RPMI8226 (cell line): ENCODE measurements at regions not wholly inside any gene's neighbourhood (a gene's known extent, or its start where the extent isn't known, plus 50 kb on each side); places are given as distances from the start of the nearest gene placed in this dataset.

Source experiments
- DNase-seq: peaks from one replicate; pipeline ENCODE4 v3.0.0-alpha.2; 2015

GRCh38 chr12:92492291-92492690, 210.5 kb upstream of the PLEKHG7 start:
- no peak for DNase-seq

DNA sequence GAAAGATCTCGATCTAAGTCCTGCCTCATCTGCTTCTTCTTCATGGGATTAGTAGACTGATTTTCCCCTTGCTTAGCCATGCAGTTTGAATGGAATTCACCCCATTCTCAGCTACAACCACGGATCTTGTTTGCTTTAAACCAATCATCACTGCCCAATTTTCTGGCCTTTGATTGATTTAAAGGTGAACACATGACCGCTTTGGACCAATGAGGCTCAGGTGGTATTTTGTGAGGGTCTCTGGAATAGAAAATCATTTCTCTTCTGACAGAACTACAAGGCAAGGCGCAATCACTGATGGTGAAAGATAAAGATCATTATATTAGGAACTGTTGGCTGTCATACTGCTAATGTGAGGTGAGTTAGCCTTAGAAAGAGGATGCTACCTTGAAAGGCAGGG, 213.0 kb upstream of the PLEKHG7 start:
- no peak for DNase-seq

- no peak for DNase-seq
These were observed 214.1 kb upstream of the PLEKHG7 start for GRCh38 chr12:92488735-92489134.

- DNase-seq, result no peak
These were observed 215.7 kb upstream of the PLEKHG7 start for GRCh38 chr12:92487138-92487485.

GRCh38 chr12:92486443-92487137, 216.2 kb upstream of the PLEKHG7 start:
- no peak for DNase-seq

DNA sequence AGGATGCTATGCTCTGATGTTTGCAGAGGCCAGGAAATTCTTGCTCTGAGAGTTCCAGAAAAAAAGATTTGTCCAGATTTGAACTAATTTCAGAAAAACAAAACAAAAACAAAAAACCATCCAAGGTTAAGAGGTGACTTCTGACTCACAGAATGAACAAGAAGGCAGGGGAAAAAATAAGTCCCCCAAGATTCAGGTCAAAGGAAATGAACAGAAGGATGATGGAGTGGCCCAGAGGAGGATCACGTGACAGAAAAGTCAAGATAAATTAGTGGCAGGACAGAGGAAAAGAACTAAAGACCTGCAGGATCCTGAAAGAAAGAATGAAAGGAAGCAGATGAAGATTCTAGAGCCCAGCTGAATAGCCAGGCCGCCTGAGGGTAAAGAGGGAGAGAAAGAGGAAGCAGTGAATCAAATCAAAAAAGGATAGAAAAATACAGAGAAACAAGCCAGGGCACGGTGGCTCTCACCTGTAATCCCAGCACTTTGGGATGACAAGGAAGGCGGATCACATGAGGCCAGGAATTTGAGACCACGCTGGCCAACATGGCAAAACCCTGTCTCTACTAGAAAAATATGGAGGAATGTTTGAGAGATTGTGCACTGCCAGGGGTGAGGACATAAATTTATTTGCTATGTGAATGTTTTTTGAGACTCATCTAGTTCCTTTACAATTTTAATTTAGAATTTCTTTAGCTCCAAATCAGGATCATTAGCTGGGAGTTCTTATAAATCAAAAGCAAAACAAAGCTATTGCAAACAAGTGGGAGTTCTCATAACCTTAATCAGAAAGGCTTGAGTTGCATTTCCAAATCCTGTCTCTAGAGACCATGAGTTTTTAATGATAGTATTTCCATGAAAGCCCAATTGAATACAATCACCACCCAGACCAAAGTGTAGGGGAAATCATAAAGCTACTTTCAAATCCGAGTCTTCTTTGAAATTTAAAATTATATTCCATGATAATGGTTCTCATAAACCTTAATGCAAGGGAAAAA, 217.1 kb upstream of the PLEKHG7 start:
- DNase-seq, result no peak

DNA sequence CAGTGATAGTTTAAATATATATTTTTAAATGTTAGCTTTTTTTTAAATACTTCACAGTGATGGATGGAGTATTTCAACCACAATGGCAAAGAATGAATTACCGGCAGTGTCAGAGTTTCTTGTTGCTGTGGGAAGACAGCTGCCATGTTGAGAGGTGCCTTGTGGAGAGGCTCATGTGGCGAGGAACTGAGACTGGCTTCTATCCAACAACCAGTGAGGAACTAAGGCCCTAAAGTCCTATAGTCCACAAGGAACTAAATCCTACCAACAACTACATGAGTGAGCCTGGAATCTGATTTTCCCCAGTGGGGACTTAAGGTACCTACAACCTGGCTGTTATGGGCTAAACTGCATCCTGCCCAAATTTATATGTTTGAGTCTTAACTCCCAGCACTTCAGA, 220.2 kb upstream of the PLEKHG7 start:
- DNase-seq, result no peak

DNA sequence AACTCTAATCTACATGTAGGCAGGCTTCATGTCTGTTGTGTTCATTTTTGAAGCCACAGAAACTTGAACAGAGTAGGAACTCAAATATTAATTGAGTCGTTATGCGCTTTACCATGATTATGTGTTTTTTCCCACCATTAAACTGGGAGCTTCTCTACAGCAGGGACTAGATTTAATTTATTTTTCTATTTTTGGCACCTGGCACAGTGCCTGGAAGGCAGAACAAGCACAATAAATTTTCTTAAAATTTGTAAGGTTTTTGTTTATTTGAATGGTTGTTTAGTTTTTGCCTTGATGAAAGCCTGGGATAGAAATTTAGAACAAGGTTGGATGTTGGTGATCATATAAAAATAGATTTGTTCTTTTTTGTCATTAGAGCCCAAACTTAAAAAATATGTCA, 221.7 kb upstream of the PLEKHG7 start:
- no peak for DNase-seq

GRCh38 chr12:92478692-92479091, 224.1 kb upstream of the PLEKHG7 start:
- DNase-seq, result no peak

- no peak for DNase-seq
These were observed 225.9 kb upstream of the PLEKHG7 start for GRCh38 chr12:92476844-92477243.

DNA sequence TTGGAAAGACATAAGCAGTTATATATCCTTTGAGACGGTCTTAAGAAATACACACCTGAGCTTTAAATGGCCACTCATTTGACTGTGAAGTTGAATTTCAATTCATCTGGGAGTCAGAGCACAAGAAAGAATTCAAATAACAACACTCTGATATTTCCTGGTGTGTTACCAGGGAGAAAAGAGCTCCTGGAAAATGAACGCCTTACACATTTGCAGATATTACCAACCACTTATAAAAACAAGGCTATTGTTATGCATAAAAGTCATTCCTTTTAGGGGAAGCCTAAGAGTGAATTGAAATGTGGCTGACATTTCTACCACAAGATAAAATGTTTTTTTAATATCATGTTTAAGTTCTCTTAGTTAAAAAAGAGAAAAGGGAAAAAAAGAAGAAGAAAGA, 229.2 kb upstream of the PLEKHG7 start:
- no peak for DNase-seq

DNA sequence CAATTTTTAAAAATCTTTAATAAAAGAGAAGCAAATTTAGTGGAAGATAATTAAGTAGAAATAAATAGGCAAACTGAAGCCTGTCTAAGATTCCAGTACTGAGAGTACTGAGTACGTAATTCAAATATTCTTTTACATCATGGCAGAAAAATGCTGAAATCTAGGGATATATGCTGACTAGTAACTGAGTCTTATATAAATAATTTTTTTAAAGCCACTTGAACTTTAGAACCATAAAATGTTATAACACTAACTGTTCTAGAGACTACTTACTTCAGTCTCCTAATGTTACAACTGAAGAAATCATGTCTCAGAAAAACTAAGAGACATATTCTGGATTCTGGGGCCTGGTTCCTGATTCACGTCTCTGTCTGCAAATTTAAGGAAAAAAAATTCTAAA, 230.6 kb upstream of the PLEKHG7 start:
- DNase-seq, result no peak

- peak; percentile 46 for DNase-seq
These were observed 231.2 kb upstream of the PLEKHG7 start for GRCh38 chr12:92471551-92471950.

GRCh38 chr12:92470608-92471021, 232.2 kb upstream of the PLEKHG7 start:
- DNase-seq, result no peak

GRCh38 chr12:92469837-92470236, 233.0 kb upstream of the PLEKHG7 start:
- DNase-seq, result no peak

DNA sequence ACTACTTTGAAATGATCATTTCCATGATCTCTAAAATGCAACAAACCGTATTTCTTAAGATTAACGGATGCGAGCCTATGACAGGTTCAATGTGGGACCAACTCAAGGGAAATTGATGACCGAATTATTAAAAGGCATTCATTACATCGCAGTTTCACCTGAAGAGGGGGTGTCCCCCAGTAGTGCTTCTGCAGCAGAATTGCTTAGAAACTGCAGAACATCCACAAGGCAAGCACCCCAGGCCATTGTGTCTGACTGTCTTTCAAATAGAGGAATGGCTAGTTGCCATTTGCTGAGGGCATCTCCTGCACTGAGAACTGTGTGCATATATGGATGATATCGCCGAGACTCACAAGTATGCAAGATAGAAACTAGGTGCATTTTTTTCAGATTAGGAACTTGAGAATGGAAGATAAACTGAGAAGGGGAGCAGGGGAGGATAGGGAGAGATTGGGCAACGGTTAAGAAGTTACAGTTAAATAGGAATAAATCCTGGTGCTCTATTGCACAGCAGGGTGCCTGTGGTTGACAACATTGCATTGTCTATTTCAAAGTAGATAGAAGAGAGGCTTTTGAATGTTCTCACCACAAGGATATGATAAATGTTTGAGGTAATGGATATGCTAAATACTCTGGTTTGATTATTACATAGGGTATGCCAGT, 234.3 kb upstream of the PLEKHG7 start:
- DNase-seq, result peak; percentile 29

- DNase-seq, result peak; percentile 40
These were observed 234.9 kb upstream of the PLEKHG7 start for GRCh38 chr12:92467886-92468285.

DNA sequence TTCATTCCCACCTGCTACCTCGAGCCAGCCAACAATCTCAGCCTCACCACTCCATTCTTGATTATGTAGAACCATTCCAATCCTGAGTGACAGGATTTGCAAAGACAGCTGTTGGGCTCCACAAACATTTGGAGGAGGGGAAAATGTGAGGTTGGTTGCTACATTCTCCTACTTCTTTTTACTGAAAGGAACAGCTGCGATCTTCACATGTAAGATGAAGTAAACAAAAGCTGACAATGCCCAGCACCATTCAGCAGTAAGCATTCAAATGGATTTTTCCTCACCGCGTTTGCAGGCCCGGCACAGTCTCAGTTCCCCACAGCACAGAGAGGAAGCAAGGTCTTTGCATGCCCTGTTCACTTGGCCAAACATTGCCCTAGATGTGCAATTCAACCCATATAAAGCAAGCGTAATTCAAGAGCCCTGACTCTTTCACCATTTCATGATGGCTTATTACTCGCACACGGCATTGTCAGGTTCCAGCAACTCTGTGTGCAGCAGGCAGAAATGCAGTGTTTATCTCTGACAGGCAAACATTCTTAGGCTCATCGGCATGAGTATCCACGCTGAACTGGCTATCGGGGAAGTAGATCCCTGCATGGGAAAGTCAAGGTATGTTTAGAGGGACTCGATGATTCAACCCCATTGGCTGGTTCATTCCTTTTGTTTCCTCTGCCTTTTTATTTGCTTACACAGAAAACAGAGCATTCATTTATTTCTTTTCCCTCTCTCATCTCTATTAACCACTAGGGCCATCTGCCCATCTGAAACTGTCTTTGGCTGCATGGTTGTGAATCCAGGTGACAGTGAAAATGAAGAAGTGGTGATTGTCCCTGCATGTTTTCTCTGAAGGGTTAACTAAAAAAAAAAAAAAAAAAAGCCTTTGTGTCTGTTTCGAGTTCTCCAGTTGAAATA, 236.1 kb upstream of the PLEKHG7 start:
- DNase-seq, result peak; percentile 83

- DNase-seq, result no peak
These were observed 236.9 kb upstream of the PLEKHG7 start for GRCh38 chr12:92465786-92466295.

- no peak for DNase-seq
These were observed 237.9 kb upstream of the PLEKHG7 start for GRCh38 chr12:92464911-92465310.

DNA sequence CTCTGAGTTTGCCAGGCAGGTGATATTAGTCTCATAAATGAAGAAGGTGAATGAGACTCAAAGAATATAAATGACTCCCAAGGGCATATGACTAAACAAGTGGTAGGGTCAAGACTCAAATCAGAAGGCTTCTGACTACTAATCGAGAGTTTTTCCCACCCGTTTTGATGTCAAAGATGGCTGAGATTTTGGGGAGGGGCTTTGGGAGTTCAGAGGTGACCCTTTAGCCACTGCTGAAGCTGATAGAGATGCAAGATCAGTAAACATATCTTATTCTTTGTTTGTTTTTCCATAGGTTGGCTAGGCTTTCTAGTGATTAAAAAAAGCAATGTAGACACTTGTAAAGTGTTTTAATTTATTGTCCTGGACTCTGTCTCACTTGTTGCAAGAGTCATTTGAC, 239.6 kb upstream of the PLEKHG7 start:
- DNase-seq, result no peak

DNA sequence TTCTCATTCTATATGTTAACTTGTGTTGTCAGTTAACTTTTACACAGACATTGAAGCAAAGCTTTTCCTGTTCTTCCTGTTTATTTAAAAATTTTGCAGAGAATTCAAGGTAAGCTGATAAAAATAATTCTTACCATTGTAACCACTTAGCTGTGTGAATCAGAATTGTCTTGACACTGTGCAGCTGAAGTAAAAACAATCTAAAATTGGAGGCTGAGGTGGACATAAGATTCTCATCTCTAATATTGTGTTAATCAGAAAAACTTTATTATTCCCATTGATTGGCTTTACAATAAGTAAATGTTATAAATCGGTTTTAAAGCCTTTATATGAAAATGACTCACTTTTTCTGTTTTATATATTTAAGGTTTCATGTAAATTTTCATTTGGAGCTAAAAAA, 240.3 kb upstream of the PLEKHG7 start:
- no peak for DNase-seq
